A673 (cell line): ENCODE measurements at regions not wholly inside any gene's neighbourhood (a gene's known extent, or its start where the extent isn't known, plus 50 kb on each side); places are given as distances from the start of the nearest gene placed in this dataset.

Experiments
- BruUV-seq: library from RNA; stranded (reverse); fragments of 400-500 nt; replicated peaks from 2 replicates; lab custom pipeline; 2021; lab: Mats Ljungman, UMichigan
- CTCF ChIA-PET: fragments of 300-600 bp; sonication (Branson Sonifier 250); formaldehyde crosslinking; loops from one replicate; lab custom pipeline; 2022; ENCODE audit warnings: antibody characterized with exemption; lab: Charles Lee
- POLR2A ChIA-PET: fragments of 300-600 bp; sonication (Branson Sonifier 250); formaldehyde crosslinking; loops from one replicate; lab custom pipeline; 2022; ENCODE audit warnings: antibody characterized with exemption; ENCODE audit not compliant: low non-redundant PET; lab: Charles Lee
- DNase-seq: peaks from one replicate; pipeline ENCODE4 v3.0.0-alpha.2; 2015; ENCODE audit warnings: low spot score
- H3K27ac ChIP-seq: fragments of 200-600 bp; sonication (generic); 2 replicates; pipeline ENCODE4 v1.5.1; 2016; ENCODE audit warnings: mixed run types, low read depth, mild to moderate bottlenecking, mixed read lengths, antibody characterized with exemption, low read length; ENCODE audit not compliant: poor library complexity, severe bottlenecking
- H3K27me3 ChIP-seq: fragments of 200-600 bp; sonication (generic); replicated peaks from 2 replicates; pipeline ENCODE4 v1.6.1; 2017; ENCODE audit warnings: mixed run types, low read depth, mild to moderate bottlenecking, mixed read lengths, antibody characterized with exemption, low read length; ENCODE audit not compliant: insufficient read depth, poor library complexity
- H3K36me3 ChIP-seq: fragments of 200-600 bp; sonication (generic); 2 replicates; pipeline ENCODE4 v1.6.1; 2016; ENCODE audit warnings: mixed run types, mild to moderate bottlenecking, mixed read lengths, antibody characterized with exemption, low read length; ENCODE audit not compliant: insufficient read depth, poor library complexity, severe bottlenecking
- H3K4me1 ChIP-seq: fragments of 200-600 bp; sonication (generic); 2 replicates; pipeline ENCODE4 v1.6.1; 2017; ENCODE audit warnings: mixed run types, mild to moderate bottlenecking, mixed read lengths, antibody characterized with exemption, low read length; ENCODE audit not compliant: insufficient read depth, poor library complexity, severe bottlenecking
- H3K4me3 ChIP-seq: fragments of 200-600 bp; sonication (generic); 2 replicates; pipeline ENCODE4 v1.5.1; 2016; ENCODE audit warnings: low read depth, mixed run types, mild to moderate bottlenecking, mixed read lengths, low read length; ENCODE audit not compliant: poor library complexity, severe bottlenecking
- H3K9me3 ChIP-seq: fragments of 200-600 bp; sonication (generic); 2 replicates; pipeline ENCODE4 v1.6.1; 2016; ENCODE audit warnings: mixed run types, low read depth, mild to moderate bottlenecking, mixed read lengths, antibody characterized with exemption, low read length; ENCODE audit not compliant: poor library complexity, severe bottlenecking
- EZH2 ChIP-seq: fragments of 200-600 bp; sonication (generic); IDR thresholded peaks from 2 replicates; pipeline ENCODE4 v1.6.1; 2017; ENCODE audit warnings: borderline replicate concordance, low read depth, mild to moderate bottlenecking, mixed read lengths, antibody characterized with exemption, low read length; ENCODE audit not compliant: poor library complexity, severe bottlenecking
- intact Hi-C: fragments of 100-400 bp; cut with micrococcal nuclease; formaldehyde crosslinking; loops from one replicate; pipeline ENCODE4 v1.10.0; 2022; ENCODE audit not compliant: unreplicated experiment
- TF ChIP-seq, protein P1 (sequence below): fragments of 300-800, 200-600 bp; sonication (generic); conservative IDR thresholded peaks from 2 replicates; pipeline ENCODE4 v1.5.1; 2017; ENCODE audit warnings: low read depth, mild to moderate bottlenecking, antibody characterized with exemption, low read length, moderate library complexity, mixed read lengths

- POLR2A ChIA-PET, result no interaction called here
- TF ChIP-seq EZH2, result no peak
- TF ChIP-seq, protein P1, sequence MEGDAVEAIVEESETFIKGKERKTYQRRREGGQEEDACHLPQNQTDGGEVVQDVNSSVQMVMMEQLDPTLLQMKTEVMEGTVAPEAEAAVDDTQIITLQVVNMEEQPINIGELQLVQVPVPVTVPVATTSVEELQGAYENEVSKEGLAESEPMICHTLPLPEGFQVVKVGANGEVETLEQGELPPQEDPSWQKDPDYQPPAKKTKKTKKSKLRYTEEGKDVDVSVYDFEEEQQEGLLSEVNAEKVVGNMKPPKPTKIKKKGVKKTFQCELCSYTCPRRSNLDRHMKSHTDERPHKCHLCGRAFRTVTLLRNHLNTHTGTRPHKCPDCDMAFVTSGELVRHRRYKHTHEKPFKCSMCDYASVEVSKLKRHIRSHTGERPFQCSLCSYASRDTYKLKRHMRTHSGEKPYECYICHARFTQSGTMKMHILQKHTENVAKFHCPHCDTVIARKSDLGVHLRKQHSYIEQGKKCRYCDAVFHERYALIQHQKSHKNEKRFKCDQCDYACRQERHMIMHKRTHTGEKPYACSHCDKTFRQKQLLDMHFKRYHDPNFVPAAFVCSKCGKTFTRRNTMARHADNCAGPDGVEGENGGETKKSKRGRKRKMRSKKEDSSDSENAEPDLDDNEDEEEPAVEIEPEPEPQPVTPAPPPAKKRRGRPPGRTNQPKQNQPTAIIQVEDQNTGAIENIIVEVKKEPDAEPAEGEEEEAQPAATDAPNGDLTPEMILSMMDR, result no peak
- intact Hi-C loops, result no loop called here
Measured at GRCh38 chr2:102078773-102079172, 63.8 kb upstream of the IL1R1 start.

GRCh38 chr2:102080451-102081242 lies 61.9 kb upstream of the IL1R1 start:
- peaks cover 6% of the 10 kb centered on the region for H3K4me1 ChIP-seq
- no peak overlapping the region for H3K4me3 ChIP-seq
- intact Hi-C loops, result no loop called here
- H3K27ac ChIP-seq, result no peak overlapping the region
- no peak for TF ChIP-seq EZH2
- TF ChIP-seq, protein P1, result no peak
- ChIA-PET CTCF (no interaction called here), POLR2A (no interaction called here)
- H3K36me3 ChIP-seq, result no peaks in the 10 kb centered on the region
- no TSS peak for BruUV-seq
- no peak for DNase-seq
- H3K9me3 ChIP-seq, result no peaks in the 10 kb centered on the region
- H3K27me3 ChIP-seq, result no peaks in the 10 kb centered on the region

More at GRCh38 chr2:102078773-102079172, 63.8 kb upstream of the IL1R1 start:
- CTCF ChIA-PET, result no interaction called here
- no peak for DNase-seq
- no peaks in the 10 kb centered on the region for H3K9me3 ChIP-seq
- peaks cover 6% of the 10 kb centered on the region for H3K4me1 ChIP-seq
- H3K27ac ChIP-seq, result no peak overlapping the region
- no peak overlapping the region for H3K4me3 ChIP-seq
- H3K36me3 ChIP-seq, result no peaks in the 10 kb centered on the region
- no TSS peak for BruUV-seq
- H3K27me3 ChIP-seq, result no peaks in the 10 kb centered on the region

DNA sequence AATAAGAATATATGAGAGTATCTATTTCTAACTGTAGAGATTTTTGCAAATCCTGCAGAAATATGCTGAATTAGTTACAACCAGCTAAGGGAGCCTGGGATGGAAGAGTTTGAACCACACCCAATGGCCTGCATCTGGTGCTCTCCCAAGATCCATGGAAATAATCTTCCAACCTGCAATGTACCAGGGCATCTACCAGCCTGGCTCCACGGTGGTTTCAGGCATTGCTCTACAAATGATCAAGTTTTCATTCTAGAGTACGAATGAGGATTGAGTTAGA lies 61.4 kb upstream of the IL1R1 start:
- intact Hi-C loops, result no loop called here
- no TSS peak for BruUV-seq

More for the DNA sequence above, 61.4 kb upstream of the IL1R1 start:
- H3K4me3 ChIP-seq, result no peak overlapping the region
- no peaks in the 10 kb centered on the region for H3K36me3 ChIP-seq
- peaks cover 6% of the 10 kb centered on the region for H3K4me1 ChIP-seq
- CTCF ChIA-PET, result no interaction called here
- H3K9me3 ChIP-seq, result no peaks in the 10 kb centered on the region
- no peaks in the 10 kb centered on the region for H3K27me3 ChIP-seq
- no peak for DNase-seq
- H3K27ac ChIP-seq, result no peak overlapping the region
- TF ChIP-seq EZH2, result no peak
- TF ChIP-seq, protein P1, result no peak
- POLR2A ChIA-PET, result no interaction called here
